Karpas-422 (cell line): ENCODE measurements at regions not wholly inside any gene's neighbourhood (a gene's known extent, or its start where the extent isn't known, plus 50 kb on each side); places are given as distances from the start of the nearest gene placed in this dataset.

ENCODE experiments used
- DNase-seq: peaks from one replicate; pipeline ENCODE4 v3.0.0-alpha.2; 2015
- H2AFZ ChIP-seq: fragments of 200-600 bp; sonication (generic); 2 replicates; pipeline ENCODE4 v1.6.1; 2014; ENCODE audit warnings: antibody characterized with exemption, low read length, mixed read lengths
- H3K27ac ChIP-seq: fragments of 200-600 bp; sonication (generic); 2 replicates; pipeline ENCODE4 v1.5.1; 2014; ENCODE audit warnings: mild to moderate bottlenecking, low read length, moderate library complexity
- H3K27me3 ChIP-seq: fragments of 200-600 bp; sonication (generic); 2 replicates; pipeline ENCODE4 v1.6.1; 2014; ENCODE audit warnings: low read length, mixed read lengths
- H3K36me3 ChIP-seq: fragments of 200-600 bp; sonication (generic); 2 replicates; pipeline ENCODE4 v1.6.1; 2014; ENCODE audit warnings: low read length, mixed read lengths; ENCODE audit not compliant: insufficient read depth
- H3K4me1 ChIP-seq: fragments of 200-600 bp; sonication (generic); 2 replicates; pipeline ENCODE4 v1.6.1; 2014; ENCODE audit warnings: mild to moderate bottlenecking, low read length, mixed read lengths
- H3K4me2 ChIP-seq: fragments of 200-600 bp; sonication (generic); 2 replicates; pipeline ENCODE4 v1.6.1; 2014; ENCODE audit warnings: low read length, low read depth, mild to moderate bottlenecking; ENCODE audit not compliant: poor library complexity, severe bottlenecking
- H3K4me3 ChIP-seq: fragments of 200-600 bp; sonication (generic); 2 replicates; pipeline ENCODE4 v1.5.1; 2014; ENCODE audit warnings: mild to moderate bottlenecking, antibody characterized with exemption, low read length, mixed read lengths
- H3K79me2 ChIP-seq: fragments of 200-600 bp; sonication (generic); 2 replicates; pipeline ENCODE4 v1.6.1; 2014; ENCODE audit warnings: mild to moderate bottlenecking, low read length, mixed read lengths
- H3K9ac ChIP-seq: fragments of 200-600 bp; sonication (generic); 2 replicates; pipeline ENCODE4 v1.6.0; 2014; ENCODE audit warnings: low read length
- H3K9me2 ChIP-seq: fragments of 200-600 bp; sonication (generic), shearing (Covaris generic); replicated peaks from 2 replicates; pipeline ENCODE4 v1.6.0; 2014; ENCODE audit warnings: mild to moderate bottlenecking, low read length, moderate library complexity; ENCODE audit not compliant: insufficient read depth
- H3K9me3 ChIP-seq: fragments of 300-700, 200-600 bp; sonication (generic); 2 replicates; pipeline ENCODE4 v1.6.1; 2014; ENCODE audit warnings: low read length, mixed read lengths
- H4K20me1 ChIP-seq: fragments of 200-600 bp; sonication (generic); 2 replicates; pipeline ENCODE4 v1.6.1; 2014; ENCODE audit warnings: mild to moderate bottlenecking, antibody characterized with exemption, low read length, low read depth; ENCODE audit not compliant: insufficient read depth

DNA sequence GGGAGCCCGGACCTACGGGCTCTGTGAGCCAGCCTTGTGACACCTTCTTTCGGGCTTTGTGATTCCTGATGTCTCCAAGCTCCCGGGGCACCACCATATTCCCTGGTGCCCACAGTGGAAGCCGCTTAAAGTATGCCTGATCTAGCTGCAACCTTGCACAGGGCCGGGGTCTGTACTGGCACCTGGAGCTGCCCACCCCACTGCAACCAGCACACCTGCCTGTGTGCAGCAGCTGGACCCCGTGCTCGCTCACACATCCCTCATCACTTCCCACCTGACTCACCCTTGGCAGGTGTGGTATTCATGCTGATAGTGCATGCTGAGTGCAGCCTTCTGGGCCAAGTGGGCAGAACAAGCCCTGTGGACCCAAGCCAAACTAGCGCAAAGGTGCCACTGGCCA, 1981.1 kb upstream of the PCDH20 start:
- Histone ChIP-seq H3K27me3 (no peaks in the 10 kb centered on the region), H3K27ac (no peak overlapping the region), H3K9me2 (no peaks in the 10 kb centered on the region), H3K9me3 (no peaks in the 10 kb centered on the region; the same call in 1 of the 2 replicates), H3K36me3 (no peaks in the 10 kb centered on the region), H3K79me2 (no peaks in the 10 kb centered on the region), H2AFZ (no peak overlapping the region), H3K4me2 (no peak overlapping the region), H3K9ac (no peak overlapping the region), H3K4me3 (no peak overlapping the region), H3K4me1 (no peaks in the 10 kb centered on the region), H4K20me1 (no peaks in the 10 kb centered on the region)
- no peak for DNase-seq

DNA sequence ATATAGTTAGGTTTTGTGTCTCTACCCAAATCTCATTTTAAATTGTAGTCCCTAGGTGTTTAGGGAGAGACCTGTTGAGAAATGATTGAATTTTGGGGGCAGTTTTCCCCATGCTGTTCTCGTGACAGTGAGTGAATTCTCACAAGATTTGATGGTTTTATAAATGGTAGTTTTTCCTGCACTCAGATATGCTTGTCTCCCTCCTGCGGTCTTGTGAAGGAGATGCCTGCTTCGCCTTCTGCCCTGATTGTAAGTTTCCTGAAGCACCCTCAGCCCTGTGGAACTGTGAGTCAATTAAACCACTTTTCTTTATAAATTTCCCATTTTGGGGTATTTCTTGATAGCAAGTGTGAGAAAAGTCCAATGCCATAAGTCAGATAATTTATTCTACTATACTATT, 1977.5 kb upstream of the PCDH20 start:
- Histone ChIP-seq H3K27ac (no peak overlapping the region), H3K4me3 (no peak overlapping the region), H3K79me2 (no peaks in the 10 kb centered on the region), H3K27me3 (no peaks in the 10 kb centered on the region), H3K9me2 (no peaks in the 10 kb centered on the region), H3K9me3 (no peaks in the 10 kb centered on the region; the same call in 1 of the 2 replicates), H4K20me1 (no peaks in the 10 kb centered on the region), H3K4me2 (no peak overlapping the region), H3K9ac (no peak overlapping the region), H3K4me1 (no peaks in the 10 kb centered on the region), H3K36me3 (no peaks in the 10 kb centered on the region), H2AFZ (no peak overlapping the region)
- no peak for DNase-seq

DNA sequence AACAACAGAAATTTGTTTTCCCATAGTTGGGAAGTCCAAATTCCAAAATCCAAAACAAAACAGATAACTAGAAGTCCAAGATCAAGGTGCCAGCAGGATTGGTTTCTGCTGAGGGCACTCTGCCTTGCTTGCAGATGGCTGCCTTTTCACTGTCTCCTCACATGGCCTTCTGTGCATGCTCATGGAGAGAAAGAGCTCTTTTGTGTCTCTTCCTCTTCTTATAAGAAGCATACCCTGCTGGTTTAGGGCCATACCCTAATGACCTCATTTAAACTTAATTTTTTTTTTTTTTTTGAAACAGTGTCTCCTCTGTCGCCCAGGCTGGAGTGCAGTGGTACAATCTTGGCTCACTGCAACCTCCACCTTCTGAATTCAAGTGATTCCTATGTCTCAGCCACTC, 1974.1 kb upstream of the PCDH20 start:
- Histone ChIP-seq H3K36me3 (no peaks in the 10 kb centered on the region), H3K4me2 (no peak overlapping the region), H3K9me2 (no peaks in the 10 kb centered on the region), H3K27ac (no peak overlapping the region), H3K4me3 (no peak overlapping the region), H3K27me3 (no peaks in the 10 kb centered on the region), H3K9me3 (no peaks in the 10 kb centered on the region), H3K79me2 (no peaks in the 10 kb centered on the region), H4K20me1 (no peaks in the 10 kb centered on the region), H3K4me1 (no peaks in the 10 kb centered on the region), H3K9ac (no peak overlapping the region), H2AFZ (no peak overlapping the region)
- DNase-seq, result no peak

DNA sequence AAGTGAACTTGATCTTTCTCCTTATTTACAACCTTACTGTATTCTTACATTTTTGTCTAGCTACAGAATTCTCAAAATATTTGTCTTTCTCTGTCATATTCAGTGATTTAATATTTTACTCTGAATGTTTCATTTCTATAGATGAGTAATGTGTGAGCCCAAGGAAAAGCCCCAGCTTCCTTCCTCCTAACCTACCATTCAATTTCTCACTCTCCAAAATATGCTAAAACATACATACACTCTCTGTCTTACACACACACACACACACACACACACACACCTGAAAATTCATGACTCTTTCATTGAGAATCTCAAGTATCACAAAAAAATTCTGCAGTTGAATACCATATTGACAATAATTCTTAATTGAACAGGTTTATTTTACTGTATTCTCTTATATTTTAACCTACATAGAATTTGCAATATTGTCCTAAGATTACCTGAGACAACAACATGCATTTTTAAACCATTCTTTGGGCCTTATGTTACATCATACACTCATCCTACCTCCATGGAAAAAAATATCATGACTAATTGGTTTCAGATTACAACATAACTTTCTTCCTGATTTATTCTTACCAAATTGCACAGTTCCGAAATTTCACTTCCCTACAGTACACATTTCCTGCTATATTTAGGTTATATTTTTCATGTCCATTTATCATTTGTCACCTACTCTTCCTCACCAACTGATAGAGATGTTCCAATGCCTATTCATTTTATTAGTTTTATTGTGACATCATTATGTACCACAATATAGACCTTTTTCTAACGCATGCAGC, 1965.6 kb upstream of the PCDH20 start:
- Histone ChIP-seq H3K4me2 (no peak overlapping the region), H4K20me1 (no peaks in the 10 kb centered on the region), H3K9me3 (peaks cover 10% of the 10 kb centered on the region), H3K9ac (no peak overlapping the region), H2AFZ (no peak overlapping the region), H3K36me3 (peaks cover 3% of the 10 kb centered on the region; the same call in 1 of the 2 replicates), H3K4me1 (no peaks in the 10 kb centered on the region), H3K27ac (no peak overlapping the region), H3K4me3 (no peak overlapping the region), H3K79me2 (no peaks in the 10 kb centered on the region), H3K9me2 (no peaks in the 10 kb centered on the region), H3K27me3 (no peaks in the 10 kb centered on the region)
- DNase-seq, result no peak

DNA sequence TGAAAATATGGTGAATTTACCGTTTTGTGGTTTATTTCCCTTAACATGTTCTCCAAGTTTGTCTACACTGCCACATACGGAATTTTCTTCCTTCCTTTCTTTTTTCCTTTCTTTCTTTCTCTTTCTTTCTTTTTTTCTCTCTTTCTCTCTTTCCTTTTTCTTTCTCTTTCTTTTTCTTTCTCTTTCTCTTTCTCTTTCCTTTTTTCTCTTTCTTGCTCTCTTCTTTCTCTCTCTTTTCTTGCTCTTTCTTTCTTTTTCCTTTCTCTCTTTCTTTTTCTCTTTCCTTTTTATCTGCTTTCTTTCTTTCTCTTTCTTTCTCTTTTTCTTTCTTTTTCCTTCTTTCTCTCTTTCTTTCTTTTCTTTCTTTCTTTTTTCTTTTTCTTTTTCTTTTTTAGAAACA, 1962.3 kb upstream of the PCDH20 start:
- no peak overlapping the region for H3K27ac ChIP-seq
- no peak overlapping the region for H2AFZ ChIP-seq
- peaks cover 3% of the 10 kb centered on the region; the same call in 1 of the 2 replicates for H3K36me3 ChIP-seq
- no peaks in the 10 kb centered on the region for H3K27me3 ChIP-seq
- H3K9me2 ChIP-seq, result no peaks in the 10 kb centered on the region
- H3K79me2 ChIP-seq, result no peaks in the 10 kb centered on the region
- H3K4me2 ChIP-seq, result no peak overlapping the region
- H3K9me3 ChIP-seq, result peaks cover 10% of the 10 kb centered on the region
- no peak overlapping the region for H3K4me3 ChIP-seq
- H3K9ac ChIP-seq, result no peak overlapping the region
- H3K4me1 ChIP-seq, result no peaks in the 10 kb centered on the region
- no peaks in the 10 kb centered on the region for H4K20me1 ChIP-seq
- no peak for DNase-seq

DNA sequence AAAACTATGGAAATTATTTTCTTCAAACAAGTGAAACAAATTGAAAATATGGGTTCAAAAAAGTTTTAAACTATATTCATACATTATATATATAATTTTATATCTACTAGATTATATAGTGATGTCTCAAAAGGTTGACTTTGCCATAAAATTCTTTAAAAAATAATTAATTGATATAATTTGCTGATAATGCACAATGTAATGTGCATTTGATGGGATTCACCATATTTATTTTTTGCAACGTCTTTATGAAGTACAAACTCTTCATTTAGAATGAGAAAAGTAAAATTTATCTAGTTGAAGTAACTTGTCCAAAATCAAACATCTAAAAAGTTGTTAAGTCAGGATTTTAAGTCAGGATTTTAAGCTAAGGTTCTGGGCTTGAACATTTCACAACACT, 1954.5 kb upstream of the PCDH20 start:
- Histone ChIP-seq H4K20me1 (no peaks in the 10 kb centered on the region), H3K27me3 (no peaks in the 10 kb centered on the region), H3K27ac (no peak overlapping the region), H3K4me3 (no peak overlapping the region), H3K9me2 (no peaks in the 10 kb centered on the region), H3K4me2 (no peak overlapping the region), H3K9me3 (peaks cover 9% of the 10 kb centered on the region), H3K36me3 (no peaks in the 10 kb centered on the region), H2AFZ (no peak overlapping the region; the same call in 1 of the 2 replicates), H3K4me1 (no peaks in the 10 kb centered on the region), H3K9ac (no peak overlapping the region), H3K79me2 (no peaks in the 10 kb centered on the region)
- DNase-seq, result no peak

DNA sequence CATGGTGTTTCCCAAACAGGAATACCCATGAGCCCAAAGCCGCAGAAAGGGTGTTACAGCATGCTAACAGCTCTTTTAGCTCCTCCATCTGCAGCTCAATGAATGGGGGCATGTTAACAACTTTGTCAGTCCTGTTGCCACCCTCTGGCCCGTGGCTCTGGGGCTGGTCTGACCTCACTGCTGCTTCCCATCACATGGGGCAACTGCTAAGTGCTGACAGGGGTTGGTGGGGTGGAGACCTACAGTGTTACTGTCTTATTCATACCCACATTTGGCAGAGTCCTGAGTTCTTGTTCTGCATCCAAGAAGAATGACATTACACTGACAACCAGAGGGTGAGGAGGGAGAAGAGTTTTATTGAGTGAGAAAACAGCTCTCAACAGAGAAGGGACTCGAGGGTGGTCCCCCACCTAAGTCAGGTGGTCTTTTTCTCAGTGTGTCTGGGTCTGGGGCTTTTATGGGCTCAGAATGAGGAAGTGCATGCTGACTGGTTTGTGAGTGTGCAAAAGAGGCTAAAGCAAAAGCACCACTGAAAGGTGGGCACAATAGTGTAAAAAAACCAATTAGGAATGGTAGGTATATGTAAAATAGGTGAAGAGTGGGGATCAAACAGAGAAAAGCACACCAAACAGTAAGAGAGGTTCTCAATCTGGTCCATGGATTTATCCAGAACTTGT, 1952.0 kb upstream of the PCDH20 start:
- Histone ChIP-seq H3K27me3 (no peaks in the 10 kb centered on the region), H4K20me1 (no peaks in the 10 kb centered on the region), H3K9me3 (peaks cover 9% of the 10 kb centered on the region), H3K4me2 (no peak overlapping the region), H3K4me1 (no peaks in the 10 kb centered on the region), H3K36me3 (no peaks in the 10 kb centered on the region), H3K9me2 (no peaks in the 10 kb centered on the region), H2AFZ (peak overlapping the region; percentile 81), H3K27ac (no peak overlapping the region), H3K4me3 (no peak overlapping the region), H3K9ac (no peak overlapping the region), H3K79me2 (no peaks in the 10 kb centered on the region)
- no peak for DNase-seq

DNA sequence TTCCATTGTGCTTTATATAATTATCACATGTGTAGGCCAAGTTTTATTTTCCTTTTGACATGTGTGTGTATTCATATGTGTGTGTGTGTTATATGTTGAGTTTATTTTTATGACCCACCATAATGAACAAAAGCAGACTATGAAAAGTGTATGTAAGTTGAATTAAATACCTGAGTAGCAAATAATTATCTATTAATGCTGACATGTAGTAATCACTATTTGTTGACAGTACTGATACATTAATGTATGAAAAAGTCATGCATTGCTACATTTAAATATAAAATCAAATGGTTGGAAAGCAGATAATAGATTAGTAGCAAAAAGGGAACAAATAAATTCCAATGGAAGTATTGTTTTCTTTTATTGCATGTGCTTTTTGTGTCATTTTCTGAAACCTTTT, 1948.5 kb upstream of the PCDH20 start:
- no peak for DNase-seq
- Histone ChIP-seq H3K9ac (no peak overlapping the region), H3K27ac (no peak overlapping the region), H2AFZ (no peak overlapping the region), H3K36me3 (no peaks in the 10 kb centered on the region), H3K79me2 (no peaks in the 10 kb centered on the region), H3K27me3 (no peaks in the 10 kb centered on the region), H3K9me2 (no peaks in the 10 kb centered on the region), H3K4me1 (no peaks in the 10 kb centered on the region), H3K4me3 (no peak overlapping the region), H4K20me1 (no peaks in the 10 kb centered on the region), H3K4me2 (no peak overlapping the region), H3K9me3 (peaks cover 9% of the 10 kb centered on the region)
